ENCODE measurements at regions not wholly inside any gene's neighbourhood (a gene's known extent, or its start where the extent isn't known, plus 50 kb on each side); places are given as distances from the start of the nearest gene placed in this dataset.

DNA sequence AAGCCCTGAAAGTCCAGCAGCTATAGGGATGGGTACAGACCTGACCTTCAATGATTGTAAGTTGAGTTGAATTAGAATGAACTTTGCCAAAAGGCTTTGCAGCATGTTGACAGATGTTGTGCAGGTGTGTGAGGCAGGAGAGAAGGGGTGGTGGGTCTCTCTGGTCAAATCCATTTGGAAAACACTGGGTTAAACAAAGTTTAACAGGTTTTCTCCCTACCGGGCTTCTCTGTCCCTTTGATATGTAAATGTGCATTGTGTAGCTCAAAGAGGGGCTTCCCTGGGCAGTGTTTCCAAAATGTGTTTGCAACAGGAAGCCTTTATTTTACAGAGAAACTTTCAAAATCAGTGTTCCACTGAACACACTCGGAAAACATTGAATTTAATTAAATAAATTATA, 72.1 kb upstream of the BRINP1 start:
- no peaks in the 10 kb centered on the region for H3K4me1 ChIP-seq (ENCODE audit: insufficient read depth, low read length)
- TF ChIP-seq, protein P1, sequence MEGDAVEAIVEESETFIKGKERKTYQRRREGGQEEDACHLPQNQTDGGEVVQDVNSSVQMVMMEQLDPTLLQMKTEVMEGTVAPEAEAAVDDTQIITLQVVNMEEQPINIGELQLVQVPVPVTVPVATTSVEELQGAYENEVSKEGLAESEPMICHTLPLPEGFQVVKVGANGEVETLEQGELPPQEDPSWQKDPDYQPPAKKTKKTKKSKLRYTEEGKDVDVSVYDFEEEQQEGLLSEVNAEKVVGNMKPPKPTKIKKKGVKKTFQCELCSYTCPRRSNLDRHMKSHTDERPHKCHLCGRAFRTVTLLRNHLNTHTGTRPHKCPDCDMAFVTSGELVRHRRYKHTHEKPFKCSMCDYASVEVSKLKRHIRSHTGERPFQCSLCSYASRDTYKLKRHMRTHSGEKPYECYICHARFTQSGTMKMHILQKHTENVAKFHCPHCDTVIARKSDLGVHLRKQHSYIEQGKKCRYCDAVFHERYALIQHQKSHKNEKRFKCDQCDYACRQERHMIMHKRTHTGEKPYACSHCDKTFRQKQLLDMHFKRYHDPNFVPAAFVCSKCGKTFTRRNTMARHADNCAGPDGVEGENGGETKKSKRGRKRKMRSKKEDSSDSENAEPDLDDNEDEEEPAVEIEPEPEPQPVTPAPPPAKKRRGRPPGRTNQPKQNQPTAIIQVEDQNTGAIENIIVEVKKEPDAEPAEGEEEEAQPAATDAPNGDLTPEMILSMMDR (IDR thresholded peaks at IDR 0.05; ENCODE audit: extremely low read depth, low read depth, low read length) = no peak
- H3K79me2 ChIP-seq (ENCODE audit: insufficient read depth, low read length) = no peaks in the 10 kb centered on the region
- no peak for DNase-seq (ENCODE audit: insufficient read length, low spot score, missing footprints)
- H3K4me3 ChIP-seq (ENCODE audit: insufficient read depth, low read length) = no peak overlapping the region
- H3K36me3 ChIP-seq (ENCODE audit: insufficient read depth, low read length) = no peaks in the 10 kb centered on the region
- H4K20me1 ChIP-seq (ENCODE audit: insufficient read depth, low read length) = no peaks in the 10 kb centered on the region
- H3K4me2 ChIP-seq (ENCODE audit: insufficient read depth, low read length) = no peak overlapping the region
- H3K9me3 ChIP-seq (ENCODE audit: low read depth, low read length) = no peaks in the 10 kb centered on the region
- no peaks in the 10 kb centered on the region for H3K27me3 ChIP-seq (ENCODE audit: insufficient read depth, low read length)
- no peak overlapping the region for H2AFZ ChIP-seq (ENCODE audit: low read length)
- H3K27ac ChIP-seq (ENCODE audit: low read depth, low read length) = no peak overlapping the region

DNA sequence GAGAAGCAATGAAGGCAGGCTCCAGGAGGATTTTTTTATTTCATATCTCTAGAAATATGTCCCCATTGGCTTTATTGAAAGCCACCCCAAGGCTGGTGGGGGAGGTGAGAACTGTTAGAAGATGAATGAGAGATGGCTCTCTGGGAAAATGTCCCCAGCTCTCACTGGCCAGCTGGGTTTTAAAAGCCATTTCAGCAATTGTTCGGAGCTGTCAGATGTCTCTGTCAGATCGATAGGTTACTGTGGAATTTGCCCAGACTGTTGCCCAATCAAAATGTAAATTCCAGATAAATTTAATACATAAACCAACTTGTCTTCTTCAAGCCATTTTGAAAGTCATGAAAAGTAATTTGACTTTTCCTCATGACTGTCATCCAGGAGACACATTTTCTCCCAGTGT, 67.0 kb upstream of the BRINP1 start:
- H3K27ac ChIP-seq (ENCODE audit: low read depth, low read length) = no peak overlapping the region
- TF ChIP-seq, protein P1 (IDR thresholded peaks at IDR 0.05; ENCODE audit: extremely low read depth, low read depth, low read length) = no peak
- H3K4me2 ChIP-seq (ENCODE audit: insufficient read depth, low read length) = no peak overlapping the region
- no peaks in the 10 kb centered on the region for H3K9me3 ChIP-seq (ENCODE audit: low read depth, low read length)
- H3K27me3 ChIP-seq (ENCODE audit: insufficient read depth, low read length) = no peaks in the 10 kb centered on the region
- H3K4me3 ChIP-seq (ENCODE audit: insufficient read depth, low read length) = no peak overlapping the region
- DNase-seq (ENCODE audit: insufficient read length, low spot score, missing footprints) = no peak
- no peaks in the 10 kb centered on the region for H4K20me1 ChIP-seq (ENCODE audit: insufficient read depth, low read length)
- H3K79me2 ChIP-seq (ENCODE audit: insufficient read depth, low read length) = no peaks in the 10 kb centered on the region
- no peak overlapping the region for H2AFZ ChIP-seq (ENCODE audit: low read length)
- no peaks in the 10 kb centered on the region for H3K4me1 ChIP-seq (ENCODE audit: insufficient read depth, low read length)
- H3K36me3 ChIP-seq (ENCODE audit: insufficient read depth, low read length) = no peaks in the 10 kb centered on the region

DNA sequence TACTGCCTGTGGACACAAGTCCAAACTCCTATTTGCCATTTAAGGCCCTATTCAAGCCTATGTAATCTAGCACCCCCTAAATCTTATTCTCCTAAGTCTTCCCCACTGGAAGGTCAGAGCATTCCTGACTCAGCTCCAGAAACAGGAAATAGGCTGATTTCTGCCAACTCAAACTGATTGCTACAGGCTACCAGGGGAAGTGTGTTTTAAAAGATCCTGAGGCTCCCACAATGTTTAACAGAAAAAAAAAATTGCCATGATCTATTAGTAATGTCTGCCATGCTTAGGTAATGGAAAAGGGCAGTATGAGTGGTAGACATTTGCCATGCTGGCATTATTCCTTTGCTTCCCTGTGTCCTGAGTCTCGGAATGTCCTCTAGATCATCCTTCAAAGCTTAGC, 65.8 kb upstream of the BRINP1 start:
- Histone ChIP-seq H3K4me2 (ENCODE audit: insufficient read depth, low read length) (no peak overlapping the region), H3K36me3 (ENCODE audit: insufficient read depth, low read length) (no peaks in the 10 kb centered on the region), H3K4me1 (ENCODE audit: insufficient read depth, low read length) (no peaks in the 10 kb centered on the region), H3K9me3 (ENCODE audit: low read depth, low read length) (no peaks in the 10 kb centered on the region), H3K27me3 (ENCODE audit: insufficient read depth, low read length) (no peaks in the 10 kb centered on the region), H4K20me1 (ENCODE audit: insufficient read depth, low read length) (no peaks in the 10 kb centered on the region), H3K4me3 (ENCODE audit: insufficient read depth, low read length) (no peak overlapping the region), H3K79me2 (ENCODE audit: insufficient read depth, low read length) (no peaks in the 10 kb centered on the region), H3K27ac (ENCODE audit: low read depth, low read length) (no peak overlapping the region), H2AFZ (ENCODE audit: low read length) (no peak overlapping the region)
- no peak for DNase-seq (ENCODE audit: insufficient read length, low spot score, missing footprints)
- TF ChIP-seq, protein P1 (IDR thresholded peaks at IDR 0.05; ENCODE audit: extremely low read depth, low read depth, low read length) = no peak

DNA sequence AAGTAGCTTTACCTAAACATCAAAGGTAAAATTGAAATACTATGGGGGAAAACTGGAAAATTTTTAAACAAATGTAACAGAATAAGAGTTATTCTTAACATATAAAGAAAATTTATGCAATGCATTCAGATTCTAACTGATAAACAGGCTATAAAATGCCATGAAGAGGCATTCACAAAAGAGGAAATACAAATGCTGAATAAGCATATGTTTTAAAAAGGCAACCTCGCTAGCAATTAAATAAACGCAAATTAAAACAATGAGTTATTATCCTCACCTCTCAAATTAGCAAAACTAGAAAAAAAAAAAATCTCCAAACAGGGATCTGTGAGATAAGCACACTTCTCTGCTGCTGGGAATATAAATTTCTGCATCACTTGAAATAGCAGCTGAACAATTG, 63.2 kb upstream of the BRINP1 start:
- TF ChIP-seq, protein P1 (IDR thresholded peaks at IDR 0.05; ENCODE audit: extremely low read depth, low read depth, low read length) = no peak
- Histone ChIP-seq H3K27me3 (ENCODE audit: insufficient read depth, low read length) (no peaks in the 10 kb centered on the region), H4K20me1 (ENCODE audit: insufficient read depth, low read length) (no peaks in the 10 kb centered on the region), H3K27ac (ENCODE audit: low read depth, low read length) (no peak overlapping the region), H3K36me3 (ENCODE audit: insufficient read depth, low read length) (no peaks in the 10 kb centered on the region), H3K4me3 (ENCODE audit: insufficient read depth, low read length) (no peak overlapping the region), H3K9me3 (ENCODE audit: low read depth, low read length) (no peaks in the 10 kb centered on the region), H2AFZ (ENCODE audit: low read length) (no peak overlapping the region), H3K79me2 (ENCODE audit: insufficient read depth, low read length) (no peaks in the 10 kb centered on the region), H3K4me2 (ENCODE audit: insufficient read depth, low read length) (no peak overlapping the region), H3K4me1 (ENCODE audit: insufficient read depth, low read length) (no peaks in the 10 kb centered on the region)
- no peak for DNase-seq (ENCODE audit: insufficient read length, low spot score, missing footprints)

All from osteoblast (primary cell).